Mammary epithelial cell (primary cell): ENCODE measurements at regions not wholly inside any gene's neighbourhood (a gene's known extent, or its start where the extent isn't known, plus 50 kb on each side); places are given as distances from the start of the nearest gene placed in this dataset.

Experiments used
- CTCF ChIP-seq, 2 donors: IDR thresholded peaks in 1 of 2; conservative IDR thresholded peaks in 1 of 2; 2 replicates each; pipeline ENCODE4 v1.5.1; 2011 to 2012; ENCODE audit warnings: inconsistent platforms in 2 of 2, low read length in 2 of 2, mild to moderate bottlenecking in 2 of 2, control low read depth in 1 of 2, low read depth in 1 of 2; ENCODE audit not compliant: insufficient read depth in 1 of 2; ENCODE audit errors: extremely low read depth in 1 of 2
- EZH2 ChIP-seq: IDR thresholded peaks from 2 replicates; pipeline ENCODE4 v1.6.1; 2012; ENCODE audit warnings: low read length, inconsistent platforms, borderline replicate concordance

GRCh38 chr14:30356438-30357202 lies 202.3 kb upstream of the G2E3 start:
- TF ChIP-seq CTCF (conservative IDR thresholded peaks at IDR 0.05 in 1 of 2, IDR thresholded peaks at IDR 0.05 in 1 of 2; ENCODE audit: extremely low read depth in 1 of 2, insufficient read depth in 1 of 2, low read depth in 1 of 2, low read length in 2 of 2) (no peak), EZH2 (no peak)
